HL-60 (cell line): ENCODE measurements at regions not wholly inside any gene's neighbourhood (a gene's known extent, or its start where the extent isn't known, plus 50 kb on each side); places are given as distances from the start of the nearest gene placed in this dataset.

Source experiments
- DNase-seq, 2 experiments: peaks; one replicate each; pipeline ENCODE4 v3.0.0-alpha.2; 2010 to 2020; ENCODE audit warnings: low read depth in 1 of 2, low spot score in 1 of 2
- H3K27ac ChIP-seq: fragments of 250-450 bp; sonication (Bioruptor Pico); replicated peaks from 2 replicates; pipeline ENCODE4 v1.5.1; 2020; ENCODE audit warnings: mild to moderate bottlenecking, moderate library complexity
- H3K27me3 ChIP-seq: fragments of 250-450 bp; sonication (Bioruptor Pico); 2 replicates; pipeline ENCODE4 v1.5.1; 2021; ENCODE audit warnings: mild to moderate bottlenecking, moderate library complexity; ENCODE audit not compliant: insufficient read depth, poor library complexity, severe bottlenecking
- H3K4me3 ChIP-seq: replicated peaks from 2 replicates; pipeline ENCODE4 v1.5.1; 2011; ENCODE audit warnings: mild to moderate bottlenecking, control low read depth, low read length; ENCODE audit not compliant: insufficient read depth
- GABPA ChIP-seq: IDR thresholded peaks from 2 replicates; pipeline ENCODE4 v1.6.1; 2012; ENCODE audit warnings: low read depth
- POLR2AphosphoS5 ChIP-seq: IDR thresholded peaks from 2 replicates; pipeline ENCODE4 v1.6.1; 2012; ENCODE audit warnings: low read depth
- SPI1 ChIP-seq: IDR thresholded peaks from 2 replicates; pipeline ENCODE4 v1.6.1; 2012; ENCODE audit warnings: low read depth, mild to moderate bottlenecking, borderline replicate concordance
- TF ChIP-seq, protein P1 (sequence below): IDR thresholded peaks from one replicate; pipeline ENCODE4 v1.5.1; 2011; ENCODE audit warnings: low read length, control low read depth, inconsistent platforms; ENCODE audit not compliant: insufficient read depth
- TF ChIP-seq, protein P2 (sequence below): IDR thresholded peaks from 2 replicates; pipeline ENCODE4 v1.6.1; 2012; ENCODE audit warnings: low read depth; ENCODE audit not compliant: insufficient replicate concordance

DNA sequence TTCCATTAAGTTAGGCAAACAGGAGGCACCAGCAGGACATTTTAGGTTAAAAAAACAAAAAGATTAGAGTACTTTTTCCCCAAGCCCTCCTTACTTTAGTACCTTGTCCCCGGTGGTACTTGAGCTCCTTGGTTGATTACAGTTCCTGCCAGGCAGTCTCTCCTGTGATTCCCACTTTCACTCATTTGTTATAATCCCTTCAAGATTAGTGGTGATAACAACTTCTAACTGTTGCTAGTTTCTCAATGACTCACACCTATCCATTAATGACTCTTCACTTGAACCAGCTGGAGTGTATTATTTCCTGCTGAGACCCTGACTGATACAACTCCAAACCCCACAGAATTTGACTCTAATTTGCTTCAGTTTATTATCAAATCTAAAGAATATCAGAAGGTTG lies 765.0 kb upstream of the DIAPH2 start:
- DNase-seq = no peak
- no peak overlapping the region for H3K27ac ChIP-seq
- TF ChIP-seq POLR2AphosphoS5 (no peak), SPI1 (no peak), GABPA (no peak)
- TF ChIP-seq, protein P1, sequence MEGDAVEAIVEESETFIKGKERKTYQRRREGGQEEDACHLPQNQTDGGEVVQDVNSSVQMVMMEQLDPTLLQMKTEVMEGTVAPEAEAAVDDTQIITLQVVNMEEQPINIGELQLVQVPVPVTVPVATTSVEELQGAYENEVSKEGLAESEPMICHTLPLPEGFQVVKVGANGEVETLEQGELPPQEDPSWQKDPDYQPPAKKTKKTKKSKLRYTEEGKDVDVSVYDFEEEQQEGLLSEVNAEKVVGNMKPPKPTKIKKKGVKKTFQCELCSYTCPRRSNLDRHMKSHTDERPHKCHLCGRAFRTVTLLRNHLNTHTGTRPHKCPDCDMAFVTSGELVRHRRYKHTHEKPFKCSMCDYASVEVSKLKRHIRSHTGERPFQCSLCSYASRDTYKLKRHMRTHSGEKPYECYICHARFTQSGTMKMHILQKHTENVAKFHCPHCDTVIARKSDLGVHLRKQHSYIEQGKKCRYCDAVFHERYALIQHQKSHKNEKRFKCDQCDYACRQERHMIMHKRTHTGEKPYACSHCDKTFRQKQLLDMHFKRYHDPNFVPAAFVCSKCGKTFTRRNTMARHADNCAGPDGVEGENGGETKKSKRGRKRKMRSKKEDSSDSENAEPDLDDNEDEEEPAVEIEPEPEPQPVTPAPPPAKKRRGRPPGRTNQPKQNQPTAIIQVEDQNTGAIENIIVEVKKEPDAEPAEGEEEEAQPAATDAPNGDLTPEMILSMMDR = no peak
- TF ChIP-seq, protein P2, sequence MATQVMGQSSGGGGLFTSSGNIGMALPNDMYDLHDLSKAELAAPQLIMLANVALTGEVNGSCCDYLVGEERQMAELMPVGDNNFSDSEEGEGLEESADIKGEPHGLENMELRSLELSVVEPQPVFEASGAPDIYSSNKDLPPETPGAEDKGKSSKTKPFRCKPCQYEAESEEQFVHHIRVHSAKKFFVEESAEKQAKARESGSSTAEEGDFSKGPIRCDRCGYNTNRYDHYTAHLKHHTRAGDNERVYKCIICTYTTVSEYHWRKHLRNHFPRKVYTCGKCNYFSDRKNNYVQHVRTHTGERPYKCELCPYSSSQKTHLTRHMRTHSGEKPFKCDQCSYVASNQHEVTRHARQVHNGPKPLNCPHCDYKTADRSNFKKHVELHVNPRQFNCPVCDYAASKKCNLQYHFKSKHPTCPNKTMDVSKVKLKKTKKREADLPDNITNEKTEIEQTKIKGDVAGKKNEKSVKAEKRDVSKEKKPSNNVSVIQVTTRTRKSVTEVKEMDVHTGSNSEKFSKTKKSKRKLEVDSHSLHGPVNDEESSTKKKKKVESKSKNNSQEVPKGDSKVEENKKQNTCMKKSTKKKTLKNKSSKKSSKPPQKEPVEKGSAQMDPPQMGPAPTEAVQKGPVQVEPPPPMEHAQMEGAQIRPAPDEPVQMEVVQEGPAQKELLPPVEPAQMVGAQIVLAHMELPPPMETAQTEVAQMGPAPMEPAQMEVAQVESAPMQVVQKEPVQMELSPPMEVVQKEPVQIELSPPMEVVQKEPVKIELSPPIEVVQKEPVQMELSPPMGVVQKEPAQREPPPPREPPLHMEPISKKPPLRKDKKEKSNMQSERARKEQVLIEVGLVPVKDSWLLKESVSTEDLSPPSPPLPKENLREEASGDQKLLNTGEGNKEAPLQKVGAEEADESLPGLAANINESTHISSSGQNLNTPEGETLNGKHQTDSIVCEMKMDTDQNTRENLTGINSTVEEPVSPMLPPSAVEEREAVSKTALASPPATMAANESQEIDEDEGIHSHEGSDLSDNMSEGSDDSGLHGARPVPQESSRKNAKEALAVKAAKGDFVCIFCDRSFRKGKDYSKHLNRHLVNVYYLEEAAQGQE = no peak
- H3K4me3 ChIP-seq = no peak overlapping the region
- H3K27me3 ChIP-seq = no peaks in the 10 kb centered on the region

DNA sequence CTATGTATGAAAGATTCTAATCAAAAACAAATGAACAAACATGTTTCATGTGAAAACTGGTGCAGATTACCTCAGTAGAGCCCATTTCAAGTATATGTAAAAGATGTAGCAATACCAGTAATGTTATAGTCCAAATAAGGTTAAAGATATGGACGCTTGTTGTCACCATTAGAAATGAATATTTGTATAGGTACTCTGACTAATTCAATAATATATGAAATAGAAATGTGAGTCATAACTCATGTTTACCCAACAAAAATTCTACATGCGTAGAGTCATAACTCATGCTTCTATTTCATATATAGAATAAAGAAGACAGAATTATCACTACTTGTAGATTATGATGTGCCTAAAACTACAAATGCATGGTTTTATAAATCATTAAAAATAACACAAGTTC lies 739.1 kb upstream of the DIAPH2 start:
- no peak for DNase-seq
- Histone ChIP-seq H3K27me3 (no peaks in the 10 kb centered on the region), H3K4me3 (no peak overlapping the region), H3K27ac (no peak overlapping the region)
- TF ChIP-seq SPI1 (no peak), GABPA (no peak), POLR2AphosphoS5 (no peak)
- TF ChIP-seq, protein P2 = no peak
- TF ChIP-seq, protein P1 = no peak

DNA sequence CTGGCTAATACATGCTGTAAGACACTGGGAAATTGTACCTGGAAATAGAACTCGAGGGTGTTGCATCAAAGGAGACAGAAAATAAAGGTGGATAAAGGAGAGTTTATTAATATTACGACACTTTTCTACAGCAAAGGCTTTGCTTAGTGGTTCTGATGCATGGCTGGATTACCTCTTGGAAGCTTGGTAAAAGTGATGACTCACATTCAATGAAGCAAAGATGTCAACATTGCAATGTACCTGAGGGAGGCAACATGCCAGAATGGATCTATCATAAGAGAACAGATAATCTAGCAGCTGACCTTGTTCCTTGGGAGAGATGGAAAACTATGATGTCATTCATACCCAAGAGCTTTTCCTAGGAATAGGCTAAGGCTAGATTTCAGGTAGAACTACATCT lies 735.1 kb upstream of the DIAPH2 start:
- Histone ChIP-seq H3K27me3 (no peaks in the 10 kb centered on the region), H3K4me3 (no peak overlapping the region), H3K27ac (no peak overlapping the region)
- TF ChIP-seq POLR2AphosphoS5 (no peak), GABPA (no peak), SPI1 (no peak)
- TF ChIP-seq, protein P2 = no peak
- TF ChIP-seq, protein P1 = no peak
- DNase-seq = no peak
